Gastrocnemius medialis (tissue), 4 donors: ENCODE measurements at regions not wholly inside any gene's neighbourhood (a gene's known extent, or its start where the extent isn't known, plus 50 kb on each side); places are given as distances from the start of the nearest gene placed in this dataset.

ENCODE experiments used
- POLR2A ChIP-seq, 2 donors: fragments of 450-650 bp; IDR thresholded peaks; one replicate each; pipeline ENCODE4 v1.6.1; 2017; ENCODE audit warnings: antibody characterized with exemption in 2 of 2, mild to moderate bottlenecking in 2 of 2, moderate library complexity in 2 of 2
- TF ChIP-seq, protein P1 (sequence below), 5 experiments: fragments of 450-650 bp in 3 of 5; fragments of 200-600 bp in 2 of 5; sonication (generic) in 2 of 5; IDR thresholded peaks in 4 of 5; conservative IDR thresholded peaks in 1 of 5; 1 replicate in 4 of 5; 2 replicates in 1 of 5; pipeline ENCODE4 v1.5.1; 2016 to 2019; ENCODE audit warnings: antibody characterized with exemption in 5 of 5, mild to moderate bottlenecking in 3 of 5, moderate library complexity in 3 of 5

DNA sequence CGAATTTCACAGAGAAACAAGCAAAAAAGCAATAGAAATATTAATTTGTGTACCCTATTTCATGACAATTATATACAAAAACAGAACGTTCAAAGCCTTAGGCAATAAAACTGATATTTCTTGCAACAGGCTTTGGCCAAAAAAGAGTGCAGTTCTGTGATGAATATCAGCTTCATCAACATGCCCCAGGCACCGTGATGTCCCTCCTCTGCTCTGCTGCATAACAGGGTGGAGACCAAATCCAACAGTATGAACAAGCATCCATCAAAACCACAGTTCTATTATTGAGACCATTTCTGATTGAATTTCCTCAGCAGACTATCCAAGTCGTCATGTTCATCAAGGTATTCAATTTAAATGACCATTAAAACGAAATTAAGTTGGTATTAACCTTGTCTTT is 722.6 kb upstream of the NRSN1 start:
- TF ChIP-seq, protein P1, sequence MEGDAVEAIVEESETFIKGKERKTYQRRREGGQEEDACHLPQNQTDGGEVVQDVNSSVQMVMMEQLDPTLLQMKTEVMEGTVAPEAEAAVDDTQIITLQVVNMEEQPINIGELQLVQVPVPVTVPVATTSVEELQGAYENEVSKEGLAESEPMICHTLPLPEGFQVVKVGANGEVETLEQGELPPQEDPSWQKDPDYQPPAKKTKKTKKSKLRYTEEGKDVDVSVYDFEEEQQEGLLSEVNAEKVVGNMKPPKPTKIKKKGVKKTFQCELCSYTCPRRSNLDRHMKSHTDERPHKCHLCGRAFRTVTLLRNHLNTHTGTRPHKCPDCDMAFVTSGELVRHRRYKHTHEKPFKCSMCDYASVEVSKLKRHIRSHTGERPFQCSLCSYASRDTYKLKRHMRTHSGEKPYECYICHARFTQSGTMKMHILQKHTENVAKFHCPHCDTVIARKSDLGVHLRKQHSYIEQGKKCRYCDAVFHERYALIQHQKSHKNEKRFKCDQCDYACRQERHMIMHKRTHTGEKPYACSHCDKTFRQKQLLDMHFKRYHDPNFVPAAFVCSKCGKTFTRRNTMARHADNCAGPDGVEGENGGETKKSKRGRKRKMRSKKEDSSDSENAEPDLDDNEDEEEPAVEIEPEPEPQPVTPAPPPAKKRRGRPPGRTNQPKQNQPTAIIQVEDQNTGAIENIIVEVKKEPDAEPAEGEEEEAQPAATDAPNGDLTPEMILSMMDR (IDR thresholded peaks at IDR 0.05 in 4 of 5, conservative IDR thresholded peaks at IDR 0.05 in 1 of 5), result no peak
- TF ChIP-seq POLR2A (IDR thresholded peaks at IDR 0.05), result no peak
